Neuron (in vitro differentiated cells): ENCODE measurements at regions not wholly inside any gene's neighbourhood (a gene's known extent, or its start where the extent isn't known, plus 50 kb on each side); places are given as distances from the start of the nearest gene placed in this dataset.
"Not testable (repeated sequence)": the region's sequence is repeated elsewhere in the genome, so short reads cannot be mapped to it uniquely, and the experiment has no call there.

Experiments used
- H2AFZ ChIP-seq: one replicate; pipeline ENCODE4 v1.6.1; 2013; ENCODE audit warnings: low read depth, mild to moderate bottlenecking, inconsistent platforms, low read length, moderate library complexity
- H3K27me3 ChIP-seq: one replicate; pipeline ENCODE4 v1.6.1; 2013; ENCODE audit warnings: low read length; ENCODE audit not compliant: insufficient read depth
- H3K36me3 ChIP-seq: one replicate; pipeline ENCODE4 v1.6.1; 2013; ENCODE audit warnings: low read length; ENCODE audit not compliant: insufficient read depth
- H3K4me1 ChIP-seq: one replicate; pipeline ENCODE4 v1.6.1; 2013; ENCODE audit warnings: low read length; ENCODE audit not compliant: insufficient read depth
- H3K4me3 ChIP-seq: 2 replicates; pipeline ENCODE4 v1.5.1; 2013; ENCODE audit warnings: mild to moderate bottlenecking, low read length, moderate library complexity
- H3K9me3 ChIP-seq: one replicate; pipeline ENCODE4 v1.6.1; 2013; ENCODE audit warnings: low read length

DNA sequence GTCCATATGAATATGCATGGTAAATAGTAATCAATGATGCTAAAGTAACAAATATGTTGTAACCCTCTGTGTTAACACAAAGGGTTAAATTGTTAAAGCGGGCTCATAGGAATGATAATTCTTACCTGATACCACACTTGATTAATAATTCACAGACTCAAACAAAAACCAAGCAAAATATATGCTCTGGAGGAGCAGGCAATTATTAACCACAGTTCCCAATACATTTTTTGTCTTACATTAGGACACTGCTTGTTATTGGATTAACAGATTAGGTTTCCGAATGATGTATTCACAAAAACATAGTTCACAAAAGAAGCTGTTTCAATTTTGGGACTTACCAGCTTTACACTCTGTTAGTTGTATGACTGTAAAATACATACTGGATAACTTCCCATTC, 300.9 kb upstream of the LRRTM4 start:
- Histone ChIP-seq H3K4me1 (no peaks in the 10 kb centered on the region), H3K36me3 (no peaks in the 10 kb centered on the region), H3K27me3 (no peaks in the 10 kb centered on the region), H2AFZ (no peak overlapping the region), H3K9me3 (no peaks in the 10 kb centered on the region), H3K4me3 (no peak overlapping the region)

DNA sequence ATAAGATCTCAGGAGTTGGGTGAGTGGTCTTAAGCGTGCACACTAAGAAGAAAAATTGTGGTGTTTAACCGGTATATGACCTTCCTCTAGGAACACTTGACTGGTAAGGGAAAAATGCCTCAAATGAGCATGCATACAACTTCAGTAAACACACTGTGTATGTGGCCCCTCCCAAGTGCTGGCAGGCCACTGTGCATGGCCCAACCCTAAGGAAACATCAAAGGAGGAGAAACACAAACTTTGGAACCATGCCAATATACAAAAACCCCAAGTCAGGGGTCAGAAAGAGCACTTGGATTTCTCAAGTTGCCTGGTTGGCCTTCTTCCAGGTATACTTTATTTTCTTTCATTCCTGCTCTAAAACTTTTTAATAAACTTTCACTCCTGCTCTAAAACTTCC, 308.9 kb upstream of the LRRTM4 start:
- H2AFZ ChIP-seq: no peak overlapping the region
- no peaks in the 10 kb centered on the region for H3K36me3 ChIP-seq
- H3K9me3 ChIP-seq: no peaks in the 10 kb centered on the region
- H3K4me3 ChIP-seq: no peak overlapping the region
- H3K4me1 ChIP-seq: no peaks in the 10 kb centered on the region
- no peaks in the 10 kb centered on the region for H3K27me3 ChIP-seq

DNA sequence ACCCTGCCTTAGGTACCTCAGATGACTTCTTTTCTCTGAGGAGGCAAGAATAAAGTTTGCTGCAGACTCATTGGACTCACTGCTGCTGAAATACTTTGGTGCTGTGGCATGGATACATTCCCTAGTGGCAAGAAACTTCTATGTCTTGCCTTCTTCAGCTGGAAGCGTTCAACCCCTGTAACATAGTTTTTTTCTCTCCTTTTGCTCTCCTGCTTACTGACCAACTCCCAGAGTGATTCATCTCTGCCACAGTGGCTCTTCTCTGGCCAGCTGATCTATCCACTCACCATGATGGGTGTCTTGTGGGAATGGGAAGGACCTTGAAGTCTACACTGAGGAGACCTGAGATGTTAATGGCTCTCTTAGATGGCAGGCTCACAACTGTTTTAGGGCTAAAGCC, 309.3 kb upstream of the LRRTM4 start:
- Histone ChIP-seq H3K36me3 (no peaks in the 10 kb centered on the region), H3K4me1 (no peaks in the 10 kb centered on the region), H3K27me3 (no peaks in the 10 kb centered on the region), H2AFZ (no peak overlapping the region), H3K4me3 (no peak overlapping the region), H3K9me3 (no peaks in the 10 kb centered on the region)

- H3K4me1 ChIP-seq: no peaks in the 10 kb centered on the region
- no peak overlapping the region for H2AFZ ChIP-seq
- no peaks in the 10 kb centered on the region for H3K27me3 ChIP-seq
- H3K4me3 ChIP-seq: no peak overlapping the region
- no peaks in the 10 kb centered on the region for H3K9me3 ChIP-seq
- H3K36me3 ChIP-seq: no peaks in the 10 kb centered on the region
Measured at GRCh38 chr2:77831898-77832297, 309.7 kb upstream of the LRRTM4 start.

DNA sequence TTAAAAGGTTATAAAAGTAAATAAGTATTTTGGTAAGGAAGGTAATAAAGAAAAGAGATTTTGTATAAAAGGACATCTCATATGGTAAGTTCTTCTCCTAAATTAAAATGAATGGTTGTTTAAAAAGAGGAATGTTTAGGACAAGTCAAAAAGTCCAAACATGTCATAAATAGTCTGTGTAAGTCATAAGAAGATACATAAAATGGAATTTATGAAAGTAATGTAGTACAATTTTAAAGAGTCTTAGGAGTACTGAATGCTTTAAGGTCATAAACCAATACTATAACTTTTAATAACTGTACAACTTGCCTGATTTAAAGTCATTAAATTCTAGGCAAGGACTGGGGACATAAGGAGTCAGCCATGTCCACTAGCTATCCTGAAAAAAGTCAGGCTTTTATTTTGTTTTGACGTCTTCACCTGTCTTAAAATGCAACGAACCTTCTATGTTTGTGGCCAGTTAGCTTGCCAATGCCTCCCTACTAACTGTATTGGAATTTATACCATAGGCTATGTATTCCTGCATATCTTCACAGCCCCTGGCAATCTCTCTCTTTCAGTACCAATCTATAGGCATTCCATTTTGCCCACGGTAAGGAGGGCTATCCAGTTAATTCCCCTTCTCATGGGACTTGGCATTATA, 312.3 kb upstream of the LRRTM4 start:
- Histone ChIP-seq H3K9me3 (no peaks in the 10 kb centered on the region), H3K36me3 (no peaks in the 10 kb centered on the region), H3K27me3 (no peaks in the 10 kb centered on the region), H3K4me1 (no peaks in the 10 kb centered on the region), H2AFZ (no peak overlapping the region), H3K4me3 (no peak overlapping the region)

DNA sequence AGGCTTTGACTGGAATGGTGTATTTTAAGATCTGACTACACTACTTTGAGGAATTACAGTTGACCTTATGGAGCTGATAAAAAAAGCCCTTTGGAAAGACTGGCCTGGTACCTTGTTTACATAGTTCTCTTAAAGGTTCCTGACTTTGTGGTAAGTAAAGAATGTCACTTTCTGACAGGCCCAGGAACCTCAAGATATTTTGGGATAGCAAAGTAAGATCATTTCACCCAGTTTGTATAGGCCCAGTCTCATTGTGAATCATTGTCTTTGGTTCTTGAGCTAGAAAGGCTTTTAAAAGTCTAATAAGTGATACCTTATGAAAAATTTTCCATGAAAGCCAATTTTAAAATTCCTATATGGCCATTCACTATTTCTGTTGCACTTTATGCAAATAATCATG, 316.3 kb upstream of the LRRTM4 start:
- Histone ChIP-seq H3K9me3 (no peaks in the 10 kb centered on the region), H3K36me3 (no peaks in the 10 kb centered on the region), H2AFZ (no peak overlapping the region), H3K4me3 (no peak overlapping the region), H3K27me3 (no peaks in the 10 kb centered on the region), H3K4me1 (no peaks in the 10 kb centered on the region)

GRCh38 chr2:77839102-77839501, 316.9 kb upstream of the LRRTM4 start:
- Histone ChIP-seq H3K27me3 (no peaks in the 10 kb centered on the region), H2AFZ (no peak overlapping the region), H3K4me1 (no peaks in the 10 kb centered on the region), H3K9me3 (no peaks in the 10 kb centered on the region), H3K4me3 (no peak overlapping the region), H3K36me3 (no peaks in the 10 kb centered on the region)

DNA sequence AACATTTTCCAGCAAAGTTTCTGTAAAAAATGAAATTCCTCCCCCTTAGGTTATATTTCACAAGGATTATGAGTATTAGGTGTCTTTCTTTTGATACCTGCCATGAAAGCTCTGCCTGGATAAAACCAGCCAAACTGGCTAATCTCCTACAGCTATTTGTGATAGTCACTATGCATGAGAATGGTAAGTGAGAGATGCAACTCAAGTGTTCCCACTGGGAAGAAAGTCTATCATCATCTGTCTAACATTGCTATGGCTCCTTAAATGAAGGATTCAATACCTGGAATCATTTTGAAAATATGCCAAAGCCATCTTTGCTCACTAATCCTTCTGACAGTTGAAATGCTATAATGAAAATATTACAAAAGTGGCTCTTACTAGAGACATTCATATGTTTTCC, 339.9 kb upstream of the LRRTM4 start:
- Histone ChIP-seq H3K27me3 (no peaks in the 10 kb centered on the region), H3K9me3 (no peaks in the 10 kb centered on the region), H3K36me3 (no peaks in the 10 kb centered on the region), H3K4me3 (no peak overlapping the region), H2AFZ (no peak overlapping the region), H3K4me1 (no peaks in the 10 kb centered on the region)

- no peak overlapping the region for H2AFZ ChIP-seq
- H3K9me3 ChIP-seq: no peaks in the 10 kb centered on the region
- H3K4me1 ChIP-seq: no peaks in the 10 kb centered on the region
- no peaks in the 10 kb centered on the region for H3K36me3 ChIP-seq
- H3K4me3 ChIP-seq: no peak overlapping the region
- H3K27me3 ChIP-seq: no peaks in the 10 kb centered on the region
Measured at GRCh38 chr2:77864426-77864825, 342.2 kb upstream of the LRRTM4 start.

DNA sequence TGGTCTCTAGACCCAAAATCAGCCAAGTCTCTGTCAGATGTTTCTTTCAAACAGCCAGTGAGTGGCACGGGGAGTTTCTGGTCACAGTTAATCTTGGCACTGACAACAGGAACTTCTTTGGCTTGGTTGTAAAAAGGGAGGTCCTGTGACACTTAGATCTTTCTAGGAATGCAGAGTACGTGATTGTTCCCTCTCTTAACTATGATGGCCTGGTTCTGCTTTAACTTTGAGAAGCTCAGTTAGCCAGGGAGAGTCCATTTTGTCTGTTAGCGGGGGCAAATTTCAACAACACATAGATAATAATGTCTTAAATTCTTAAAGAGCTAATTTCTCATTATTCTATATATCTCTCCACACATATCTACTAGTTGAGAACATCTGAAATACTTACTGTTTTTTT, 344.5 kb upstream of the LRRTM4 start:
- H3K27me3 ChIP-seq: no peaks in the 10 kb centered on the region
- no peaks in the 10 kb centered on the region for H3K36me3 ChIP-seq
- H3K4me3 ChIP-seq: no peak overlapping the region
- no peaks in the 10 kb centered on the region for H3K4me1 ChIP-seq
- H3K9me3 ChIP-seq: no peaks in the 10 kb centered on the region
- H2AFZ ChIP-seq: no peak overlapping the region

DNA sequence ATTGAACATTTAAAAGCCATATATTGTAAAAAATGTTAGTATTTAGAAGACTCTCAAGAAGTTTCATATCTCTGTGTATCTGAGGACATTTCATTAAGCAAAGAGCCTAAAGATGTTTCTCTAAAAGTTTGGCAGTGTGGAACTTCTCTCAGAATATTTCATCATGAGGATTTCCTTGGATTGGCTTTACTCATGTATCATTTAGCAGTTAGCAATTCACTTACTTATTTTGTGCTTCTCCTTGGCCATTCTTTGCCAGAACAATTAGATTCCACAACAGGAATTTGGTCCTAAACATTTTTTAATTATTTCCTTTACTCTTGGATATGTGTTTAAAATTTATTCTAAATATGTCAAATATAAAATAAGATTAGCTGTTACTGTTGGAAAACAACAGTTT, 345.0 kb upstream of the LRRTM4 start:
- Histone ChIP-seq H3K9me3 (no peaks in the 10 kb centered on the region), H3K27me3 (no peaks in the 10 kb centered on the region), H3K36me3 (no peaks in the 10 kb centered on the region), H3K4me3 (no peak overlapping the region), H2AFZ (no peak overlapping the region), H3K4me1 (no peaks in the 10 kb centered on the region)

GRCh38 chr2:77873506-77873905, 351.3 kb upstream of the LRRTM4 start:
- Histone ChIP-seq H2AFZ (no peak overlapping the region), H3K4me3 (no peak overlapping the region), H3K4me1 (no peaks in the 10 kb centered on the region), H3K9me3 (no peaks in the 10 kb centered on the region), H3K27me3 (no peaks in the 10 kb centered on the region), H3K36me3 (no peaks in the 10 kb centered on the region)

GRCh38 chr2:77900211-77900610, 378.0 kb upstream of the LRRTM4 start:
- not testable (repeated sequence) for H3K4me1 ChIP-seq, H2AFZ ChIP-seq, H3K27me3 ChIP-seq, H3K9me3 ChIP-seq, H3K4me3 ChIP-seq, H3K36me3 ChIP-seq

DNA sequence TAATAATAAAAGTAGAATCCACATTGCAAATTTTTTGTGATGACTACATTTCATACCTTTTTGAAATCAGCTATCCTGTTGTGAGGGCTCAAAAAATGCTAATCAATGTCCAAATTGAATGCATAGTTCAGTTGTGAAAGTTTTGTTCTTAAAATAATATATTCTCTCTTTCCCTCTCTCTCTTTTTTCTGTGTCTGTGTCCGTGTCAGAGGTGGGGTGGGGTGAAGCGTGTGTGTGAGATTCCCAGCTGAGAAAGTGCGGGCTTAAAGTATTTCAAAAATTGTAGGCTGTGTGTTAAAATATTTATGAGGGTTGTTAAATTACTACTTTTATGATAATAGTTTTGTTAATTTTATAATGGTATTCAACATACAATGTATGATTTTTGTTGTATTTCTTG, 388.0 kb upstream of the LRRTM4 start:
- Histone ChIP-seq H3K4me1 (no peaks in the 10 kb centered on the region), H3K9me3 (no peaks in the 10 kb centered on the region), H3K36me3 (no peaks in the 10 kb centered on the region), H3K27me3 (no peaks in the 10 kb centered on the region), H2AFZ (no peak overlapping the region), H3K4me3 (no peak overlapping the region)
